Ectodermal cell (in vitro differentiated cells): ENCODE measurements at regions not wholly inside any gene's neighbourhood (a gene's known extent, or its start where the extent isn't known, plus 50 kb on each side); places are given as distances from the start of the nearest gene placed in this dataset.

Experiments
- H3K27ac ChIP-seq: 2 replicates; pipeline ENCODE4 v1.7.0; 2013; ENCODE audit warnings: mild to moderate bottlenecking, low read depth, low read length; ENCODE audit not compliant: insufficient read depth, poor library complexity, severe bottlenecking
- H3K27me3 ChIP-seq: 2 replicates; pipeline ENCODE4 v1.7.0; 2013; ENCODE audit warnings: mild to moderate bottlenecking, low read length; ENCODE audit not compliant: insufficient read depth, control insufficient read depth, poor library complexity, severe bottlenecking
- H3K36me3 ChIP-seq: one replicate; pipeline ENCODE4 v1.7.0; 2013; ENCODE audit warnings: low read length; ENCODE audit not compliant: control insufficient read depth, insufficient read depth
- H3K4me1 ChIP-seq: one replicate; pipeline ENCODE4 v1.7.0; 2013; ENCODE audit warnings: low read length; ENCODE audit not compliant: control insufficient read depth, insufficient read depth
- H3K4me3 ChIP-seq: 2 replicates; pipeline ENCODE4 v1.7.0; 2013; ENCODE audit warnings: low read depth, low read length, control low read depth; ENCODE audit not compliant: insufficient read depth
- H3K9me3 ChIP-seq: 2 replicates; pipeline ENCODE4 v1.7.0; 2013; ENCODE audit warnings: mild to moderate bottlenecking, low read length, moderate library complexity; ENCODE audit not compliant: control insufficient read depth
- WGBS, 2 experiments: methylation state at CpG; one replicate each; pipeline ENCODE4 v1.1.7; 2013; ENCODE audit warnings: missing lambda C conversion rate in 2 of 2; 5-methylcytosine and 5-hydroxymethylcytosine counted together

GRCh38 chr13:75920536-75920935 is 284.4 kb downstream of the LMO7 start:
- H3K4me3 ChIP-seq: no peak overlapping the region
- no peak overlapping the region for H3K27ac ChIP-seq
- no peaks in the 10 kb centered on the region for H3K27me3 ChIP-seq
- H3K36me3 ChIP-seq: no peaks in the 10 kb centered on the region
- no peaks in the 10 kb centered on the region for H3K4me1 ChIP-seq
- H3K9me3 ChIP-seq: no peaks in the 10 kb centered on the region
- 100% methylated on average over 1 of the region's 1 CpG; no CpG with 5 or more reads in 1 of the 2 experiments for WGBS, 2 experiments

GRCh38 chr13:75919660-75920199 is 283.6 kb downstream of the LMO7 start:
- H3K36me3 ChIP-seq: no peaks in the 10 kb centered on the region
- 85 to 100% methylated on average over 2 of the region's 2 CpGs for WGBS, 2 experiments
- no peaks in the 10 kb centered on the region for H3K9me3 ChIP-seq
- H3K27ac ChIP-seq: no peak overlapping the region
- H3K27me3 ChIP-seq: no peaks in the 10 kb centered on the region
- H3K4me3 ChIP-seq: no peak overlapping the region
- no peaks in the 10 kb centered on the region for H3K4me1 ChIP-seq

GRCh38 chr13:75915066-75915465 is 278.9 kb downstream of the LMO7 start:
- Histone ChIP-seq H3K9me3 (no peaks in the 10 kb centered on the region), H3K36me3 (no peaks in the 10 kb centered on the region), H3K27me3 (no peaks in the 10 kb centered on the region), H3K27ac (no peak overlapping the region), H3K4me3 (no peak overlapping the region), H3K4me1 (no peaks in the 10 kb centered on the region)

- WGBS, 2 experiments: 92 to 93% methylated on average over 4 to 5 of the region's 5 CpGs
- Histone ChIP-seq H3K4me3 (no peak overlapping the region), H3K27ac (no peak overlapping the region), H3K4me1 (no peaks in the 10 kb centered on the region), H3K27me3 (no peaks in the 10 kb centered on the region), H3K9me3 (no peaks in the 10 kb centered on the region), H3K36me3 (no peaks in the 10 kb centered on the region)
These were observed 277.8 kb downstream of the LMO7 start for GRCh38 chr13:75913925-75914324.

GRCh38 chr13:75910591-75910990 is 274.5 kb downstream of the LMO7 start:
- no peaks in the 10 kb centered on the region for H3K36me3 ChIP-seq
- H3K27ac ChIP-seq: no peak overlapping the region
- no peaks in the 10 kb centered on the region for H3K27me3 ChIP-seq
- H3K9me3 ChIP-seq: no peaks in the 10 kb centered on the region
- H3K4me3 ChIP-seq: no peak overlapping the region
- peaks cover 5% of the 10 kb centered on the region for H3K4me1 ChIP-seq
- WGBS, 2 experiments: 90 to 95% methylated on average over 1 to 2 of the region's 2 CpGs
